ENCODE measurements at regions not wholly inside any gene's neighbourhood (a gene's known extent, or its start where the extent isn't known, plus 50 kb on each side); places are given as distances from the start of the nearest gene placed in this dataset.
"Not testable (repeated sequence)": the region's sequence is repeated elsewhere in the genome, so short reads cannot be mapped to it uniquely, and the experiment has no call there.

GRCh38 chr1:37358992-37359391 is 115.4 kb upstream of the ZC3H12A start:
- H3K27ac ChIP-seq, result no peak overlapping the region
- no peak for TF ChIP-seq EP300 (IDR thresholded peaks at IDR 0.05)
- TF ChIP-seq CTCF (IDR thresholded peaks at IDR 0.05), result no peak
- TF ChIP-seq POLR2A (IDR thresholded peaks at IDR 0.05), result no peak
- no peak for TF ChIP-seq POLR2AphosphoS5 (IDR thresholded peaks at IDR 0.05)
- H3K4me3 ChIP-seq, result no peak overlapping the region
- no peaks in the 10 kb centered on the region for H3K36me3 ChIP-seq
- peaks cover 13% of the 10 kb centered on the region for H3K27me3 ChIP-seq
- DNase-seq (ENCODE audit: low spot score in 2 of 2), result no peak
- peaks cover 6% of the 10 kb centered on the region for H3K4me1 ChIP-seq
- whole genome bisulfite sequencing, result 100% methylated on average over 1 of the region's 4 CpGs
- H3K9me3 ChIP-seq, result no peaks in the 10 kb centered on the region

- H3K4me1 ChIP-seq, result peaks cover 6% of the 10 kb centered on the region
- no peak overlapping the region for H3K4me3 ChIP-seq
- no peaks in the 10 kb centered on the region for H3K36me3 ChIP-seq
- peaks cover 13% of the 10 kb centered on the region for H3K27me3 ChIP-seq
- no peak for DNase-seq (ENCODE audit: low spot score in 2 of 2)
- H3K27ac ChIP-seq, result no peak overlapping the region
- H3K9me3 ChIP-seq, result no peaks in the 10 kb centered on the region
- TF ChIP-seq POLR2A (IDR thresholded peaks at IDR 0.05), result no peak
- TF ChIP-seq CTCF (IDR thresholded peaks at IDR 0.05), result no peak
- no peak for TF ChIP-seq EP300 (IDR thresholded peaks at IDR 0.05)
- TF ChIP-seq POLR2AphosphoS5 (IDR thresholded peaks at IDR 0.05), result no peak
- 59% methylated on average over 6 of the region's 6 CpGs for WGBS
These were observed 114.4 kb upstream of the ZC3H12A start for GRCh38 chr1:37360011-37360410.

GRCh38 chr1:37362594-37363385 is 111.6 kb upstream of the ZC3H12A start:
- H3K4me3 ChIP-seq, result no peak overlapping the region
- no peaks in the 10 kb centered on the region for H3K9me3 ChIP-seq
- H3K27me3 ChIP-seq, result peaks cover 10% of the 10 kb centered on the region
- 18% methylated on average over 11 of the region's 11 CpGs for WGBS
- TF ChIP-seq POLR2A (IDR thresholded peaks at IDR 0.05) (no peak), POLR2AphosphoS5 (IDR thresholded peaks at IDR 0.05) (no peak), CTCF (IDR thresholded peaks at IDR 0.05) (no peak), EP300 (IDR thresholded peaks at IDR 0.05) (no peak)
- no peak overlapping the region for H3K27ac ChIP-seq
- no peaks in the 10 kb centered on the region for H3K36me3 ChIP-seq
- no peak for DNase-seq (ENCODE audit: low spot score in 2 of 2)
- peaks cover 6% of the 10 kb centered on the region for H3K4me1 ChIP-seq

GRCh38 chr1:37363535-37363934 is 110.8 kb upstream of the ZC3H12A start:
- peaks cover 10% of the 10 kb centered on the region for H3K27me3 ChIP-seq
- 48% methylated on average over 4 of the region's 4 CpGs for WGBS
- H3K4me3 ChIP-seq, result no peak overlapping the region
- H3K4me1 ChIP-seq, result peaks cover 6% of the 10 kb centered on the region
- DNase-seq (ENCODE audit: low spot score in 2 of 2), result no peak
- H3K36me3 ChIP-seq, result no peaks in the 10 kb centered on the region
- H3K27ac ChIP-seq, result no peak overlapping the region
- no peak for TF ChIP-seq CTCF (IDR thresholded peaks at IDR 0.05)
- TF ChIP-seq EP300 (IDR thresholded peaks at IDR 0.05), result no peak
- no peak for TF ChIP-seq POLR2AphosphoS5 (IDR thresholded peaks at IDR 0.05)
- TF ChIP-seq POLR2A (IDR thresholded peaks at IDR 0.05), result no peak
- no peaks in the 10 kb centered on the region for H3K9me3 ChIP-seq

GRCh38 chr1:37368665-37369315 is 105.6 kb upstream of the ZC3H12A start:
- not testable (repeated sequence) for H3K27me3 ChIP-seq; H3K27ac ChIP-seq; H3K36me3 ChIP-seq; H3K4me3 ChIP-seq; H3K9me3 ChIP-seq; DNase-seq (ENCODE audit: low spot score in 2 of 2); H3K4me1 ChIP-seq
- 46% methylated on average over 3 of the region's 3 CpGs for WGBS
